ENCODE measurements at regions not wholly inside any gene's neighbourhood (a gene's known extent, or its start where the extent isn't known, plus 50 kb on each side); places are given as distances from the start of the nearest gene placed in this dataset.

GRCh38 chr5:67483453-67484030 lies 286.9 kb upstream of the CD180 start:
- TF ChIP-seq POLR2A (IDR thresholded peaks at IDR 0.05) (no peak), CTCF (IDR thresholded peaks at IDR 0.05) (no peak)

Measured in Peyer's patch (tissue), 4 donors.